NCI-H524 treated with DMSO at 0.1 percent for 48 hours (cell line): ENCODE measurements at regions not wholly inside any gene's neighbourhood (a gene's known extent, or its start where the extent isn't known, plus 50 kb on each side); places are given as distances from the start of the nearest gene placed in this dataset.

Source experiments
- DNase-seq: peaks from one replicate; lab custom pipeline; 2025; lab: John Stamatoyannopoulos, UW

GRCh38 chr4:146998157-146998556, 52.5 kb upstream of the TTC29 start:
- no peak for DNase-seq

- DNase-seq = no peak
Observed at GRCh38 chr4:147003956-147004809, 58.5 kb upstream of the TTC29 start.

GRCh38 chr4:147006229-147006628, 60.6 kb upstream of the TTC29 start:
- no peak for DNase-seq

- DNase-seq = no peak
Observed at GRCh38 chr4:147009875-147010274, 64.2 kb upstream of the TTC29 start.

- DNase-seq = no peak
Observed at GRCh38 chr4:147011411-147011810, 65.7 kb upstream of the TTC29 start.

- no peak for DNase-seq
Observed at GRCh38 chr4:147012059-147012707, 66.5 kb upstream of the TTC29 start.

GRCh38 chr4:147014946-147015345, 69.3 kb upstream of the TTC29 start:
- no peak for DNase-seq

GRCh38 chr4:147015491-147015890, 69.8 kb upstream of the TTC29 start:
- no peak for DNase-seq

GRCh38 chr4:147017081-147017480, 71.4 kb upstream of the TTC29 start:
- DNase-seq = no peak

GRCh38 chr4:147019091-147019490, 73.4 kb upstream of the TTC29 start:
- no peak for DNase-seq

- no peak for DNase-seq
Observed at GRCh38 chr4:147020456-147020855, 74.8 kb upstream of the TTC29 start.

GRCh38 chr4:147025042-147025441, 79.4 kb upstream of the TTC29 start:
- no peak for DNase-seq

- DNase-seq = no peak
Observed at GRCh38 chr4:147029296-147029695, 83.6 kb upstream of the TTC29 start.

GRCh38 chr4:147034372-147034771, 88.7 kb upstream of the TTC29 start:
- DNase-seq = no peak

GRCh38 chr4:147037069-147037468, 91.4 kb upstream of the TTC29 start:
- DNase-seq = no peak

GRCh38 chr4:147039976-147040575, 94.4 kb upstream of the TTC29 start:
- no peak for DNase-seq

GRCh38 chr4:147040874-147041273, 95.2 kb upstream of the TTC29 start:
- no peak for DNase-seq

GRCh38 chr4:147041376-147041775, 95.7 kb upstream of the TTC29 start:
- DNase-seq = no peak

GRCh38 chr4:147042046-147042445, 96.4 kb upstream of the TTC29 start:
- no peak for DNase-seq

- no peak for DNase-seq
Observed at GRCh38 chr4:147044241-147044640, 98.6 kb upstream of the TTC29 start.

GRCh38 chr4:147049946-147050345, 104.3 kb upstream of the TTC29 start:
- no peak for DNase-seq

- no peak for DNase-seq
Observed at GRCh38 chr4:147050356-147050765, 104.7 kb upstream of the TTC29 start.

GRCh38 chr4:147052361-147052760, 106.7 kb upstream of the TTC29 start:
- DNase-seq = no peak
